GM12878 (cell line): ENCODE measurements at regions not wholly inside any gene's neighbourhood (a gene's known extent, or its start where the extent isn't known, plus 50 kb on each side); places are given as distances from the start of the nearest gene placed in this dataset.

Experiments used
- ATAC-seq: fragments of 200-7000 bp; cut with Tn5 transposase; 3 replicates; pipeline ENCODE4 v1.9.1; 2020; ENCODE audit warnings: mild to moderate bottlenecking, moderate library complexity
- BruUV-seq: library from RNA; stranded (reverse); fragments of 400-500 nt; replicated peaks from 2 replicates; lab custom pipeline; 2021; lab: Mats Ljungman, UMichigan
- CTCF ChIA-PET: fragments of 300-600 bp; sonication (Branson Sonifier 250); formaldehyde crosslinking; extraction: SDS; loops from one replicate; lab custom pipeline; 2021; ENCODE audit warnings: inconsistent platforms; lab: Yijun Ruan, JAX
- POLR2A ChIA-PET: fragments of 350-600 bp; formaldehyde crosslinking; extraction: SDS; loops from one replicate; lab custom pipeline; 2021; ENCODE audit warnings: inconsistent platforms; lab: Charles Lee
- RAD21 ChIA-PET: fragments of 300-600 bp; sonication (Branson Sonifier 250); formaldehyde crosslinking; loops from one replicate; lab custom pipeline; 2023; ENCODE audit warnings: antibody characterized with exemption; ENCODE audit not compliant: unreplicated experiment; lab: Charles Lee
- SMC1A ChIA-PET: fragments of 300-600 bp; sonication (Branson Sonifier 250); formaldehyde crosslinking; loops from one replicate; lab custom pipeline; 2023; ENCODE audit not compliant: unreplicated experiment, uncharacterized antibody; lab: Charles Lee
- DNase-seq: peaks from one replicate; pipeline ENCODE4 v3.0.0-alpha.2; 2011; ENCODE audit warnings: low read depth, low spot score
- FAIRE-seq: peaks from 3 replicates; lab custom pipeline; 2011; peaks lifted over from hg19 to GRCh38; lab: Jason Lieb, UNC
- H2AFZ ChIP-seq: 2 replicates; pipeline ENCODE4 v1.6.0; 2011; ENCODE audit warnings: low read depth, low read length, control low read depth; ENCODE audit not compliant: control insufficient read depth
- H3K27ac ChIP-seq: 2 replicates; pipeline ENCODE4 v1.5.1; 2011; ENCODE audit warnings: control low read depth; ENCODE audit not compliant: control insufficient read depth, insufficient read depth
- H3K27me3 ChIP-seq, 2 experiments: replicated peaks in 1 of 2; 2 replicates each; pipeline versions ENCODE4 v1.6.0 to v1.6.1; 2011; ENCODE audit warnings: low read length in 1 of 2; ENCODE audit not compliant: control insufficient read depth in 2 of 2, insufficient read depth in 2 of 2
- H3K36me3 ChIP-seq, 2 experiments: 2 replicates each; pipeline ENCODE4 v1.5.1; 2011; ENCODE audit warnings: low read length in 1 of 2; ENCODE audit not compliant: control insufficient read depth in 2 of 2, insufficient read depth in 2 of 2
- H3K4me1 ChIP-seq: 2 replicates; pipeline ENCODE4 v1.6.1; 2011; ENCODE audit warnings: mild to moderate bottlenecking, low read length, moderate library complexity, mixed read lengths; ENCODE audit not compliant: control insufficient read depth, insufficient read depth
- H3K4me2 ChIP-seq: 2 replicates; pipeline ENCODE4 v1.6.0; 2011; ENCODE audit warnings: control low read depth; ENCODE audit not compliant: control insufficient read depth, insufficient read depth
- H3K4me3 ChIP-seq: fragments of 200-600 bp; sonication (generic); 2 replicates; pipeline ENCODE4 v1.5.1; 2016
- H3K79me2 ChIP-seq: 2 replicates; pipeline ENCODE4 v1.6.0; 2011; ENCODE audit warnings: low read length; ENCODE audit not compliant: control insufficient read depth, insufficient read depth
- H3K9ac ChIP-seq: 2 replicates; pipeline ENCODE4 v1.8.0; 2011; ENCODE audit warnings: low read length, control low read depth, mixed read lengths; ENCODE audit not compliant: control insufficient read depth, insufficient read depth
- H3K9me3 ChIP-seq: replicated peaks from 3 replicates; pipeline ENCODE4 v1.5.1; 2011; ENCODE audit warnings: mild to moderate bottlenecking, low read length; ENCODE audit not compliant: control insufficient read depth, insufficient read depth
- H4K20me1 ChIP-seq: 2 replicates; pipeline ENCODE4 v1.6.0; 2011; ENCODE audit not compliant: control insufficient read depth, insufficient read depth
- ASH2L ChIP-seq: fragments of 300-600, 200-600 bp; sonication (generic); IDR thresholded peaks from 2 replicates; pipeline ENCODE4 v1.6.1; 2017; ENCODE audit warnings: low read depth, mild to moderate bottlenecking, borderline replicate concordance
- CUX1 ChIP-seq: IDR thresholded peaks from 2 replicates; pipeline ENCODE4 v1.6.1; 2012; ENCODE audit warnings: improper control_type of control experiment, low read depth, low read length; ENCODE audit not compliant: insufficient replicate concordance
- FOXK2 ChIP-seq: fragments of 450-650 bp; IDR thresholded peaks from 2 replicates; pipeline ENCODE4 v1.6.1; 2017; ENCODE audit warnings: mild to moderate bottlenecking, moderate library complexity
- IKZF2 ChIP-seq, 2 experiments: fragments of 450-650 bp; IDR thresholded peaks; 2 replicates each; pipeline ENCODE4 v1.6.1; 2017; ENCODE audit warnings: mild to moderate bottlenecking in 2 of 2, moderate library complexity in 2 of 2
- PAX8 ChIP-seq: fragments of 450-650 bp; IDR thresholded peaks from 2 replicates; pipeline ENCODE4 v1.6.1; 2017; ENCODE audit warnings: mild to moderate bottlenecking, moderate library complexity
- RBBP5 ChIP-seq: fragments of 200-600 bp; sonication (generic); conservative IDR thresholded peaks from 2 replicates; pipeline ENCODE4 v1.6.1; 2016
- RCOR1 ChIP-seq: conservative IDR thresholded peaks from 2 replicates; pipeline ENCODE4 v1.6.1; 2012; ENCODE audit warnings: low read depth, low read length, improper control_type of control experiment
- SMC3 ChIP-seq: IDR thresholded peaks from 2 replicates; pipeline ENCODE4 v1.6.1; 2011; ENCODE audit warnings: low read length, improper control_type of control experiment, borderline replicate concordance
- whole genome bisulfite sequencing: methylation state at CpG from one replicate; pipeline ENCODE4 v1.1.6; 2016; ENCODE audit warnings: low lambda C conversion rate; ENCODE audit not compliant: insufficient replicate concordance, insufficient coverage; ENCODE audit errors: missing lambda C conversion rate; 5-methylcytosine and 5-hydroxymethylcytosine counted together
- in situ Hi-C: fragments of 300-500 bp; cut with MboI; formaldehyde crosslinking; loops from 9 replicates; pipeline ENCODE4 v1.14.3; 2018; ENCODE audit warnings: mixed read lengths
- intact Hi-C: fragments of 100-400 bp; cut with micrococcal nuclease; formaldehyde crosslinking; loops from one replicate; pipeline ENCODE4 v1.14.2; 2022; ENCODE audit not compliant: unreplicated experiment

- no peak overlapping the region for H3K9ac ChIP-seq
- H3K9me3 ChIP-seq, result no peaks in the 10 kb centered on the region
- ChIA-PET SMC1A (interaction anchor here (0.6 kb wide), 1 partner anchor 165 kb away, joined by 4 read pairs; no protein-coding TSS in a partner anchor), CTCF (interaction anchor here (0.9 kb wide), 1 partner anchor 16 kb away, joined by 3 read pairs; no protein-coding TSS in a partner anchor), POLR2A (no interaction called here), RAD21 (no interaction called here)
- 23% methylated on average over 5 of the region's 5 CpGs for WGBS
- H3K4me3 ChIP-seq, result no peak overlapping the region
- intact Hi-C loops (no loop called here), in situ Hi-C loops (no loop called here)
- H4K20me1 ChIP-seq, result no peaks in the 10 kb centered on the region
- TF ChIP-seq RCOR1 (no peak), ASH2L (no peak), SMC3 (no peak), RBBP5 (no peak), FOXK2 (no peak), IKZF2 (IDR thresholded peaks at IDR 0.05) (peak in 1 of 2 experiments; percentile 30; a peak in 1 of 4 replicates), CUX1 (no peak), PAX8 (no peak)
- no peaks in the 10 kb centered on the region for H3K79me2 ChIP-seq
- H3K4me1 ChIP-seq, result no peaks in the 10 kb centered on the region
- DNase-seq (no peak), FAIRE-seq (no peak), ATAC-seq (peak; percentile 80)
- no peak overlapping the region for H3K27ac ChIP-seq
- H3K27me3 ChIP-seq, result no peaks in the 10 kb centered on the region; a peak in 1 of 4 replicates
- no TSS peak for BruUV-seq
- no peak overlapping the region for H3K4me2 ChIP-seq
- no peaks in the 10 kb centered on the region for H3K36me3 ChIP-seq
- H2AFZ ChIP-seq, result no peak overlapping the region
Measured at GRCh38 chr12:16955083-16955657, 349.2 kb upstream of the LMO3 start.
